ENCODE measurements at regions not wholly inside any gene's neighbourhood (a gene's known extent, or its start where the extent isn't known, plus 50 kb on each side); places are given as distances from the start of the nearest gene placed in this dataset.

GRCh38 chr15:88335074-88335473 lies 78.5 kb upstream of the NTRK3 start:
- Histone ChIP-seq H3K27me3 (ENCODE audit: control insufficient read depth in 1 of 2, insufficient read depth in 1 of 2, low read length in 2 of 2) (peaks cover 0 to 3% of the 10 kb centered on the region in 2 experiments), H3K14ac (ENCODE audit: low read length in 2 of 2) (no peak overlapping the region), H2BK120ac (ENCODE audit: low read depth, low read length) (no peak overlapping the region), H3K9ac (ENCODE audit: low read length) (no peak overlapping the region), H2AFZ (ENCODE audit: low read depth, low read length) (no peak overlapping the region), H4K8ac (ENCODE audit: low read length) (no peak overlapping the region), H3K4me3 (ENCODE audit: insufficient read depth in 1 of 2, low read depth in 1 of 2, low read length in 2 of 2) (no peak overlapping the region), H3K79me1 (replicated peaks; ENCODE audit: low read length, poor library complexity, severe bottlenecking) (no peaks in the 10 kb centered on the region), H3K18ac (ENCODE audit: low read depth in 1 of 2, low read length in 2 of 2) (no peak overlapping the region), H4K91ac (ENCODE audit: low read length) (no peak overlapping the region), H2AK5ac (ENCODE audit: low read length, severe bottlenecking) (no peak overlapping the region), H2BK5ac (ENCODE audit: low read depth, low read length, poor library complexity, severe bottlenecking) (no peak overlapping the region), H3K9me3 (ENCODE audit: control insufficient read depth, low read length) (no peaks in the 10 kb centered on the region), H3K23ac (ENCODE audit: low read length in 2 of 2) (no peak overlapping the region), H2BK12ac (ENCODE audit: low read length in 2 of 2) (no peak overlapping the region), H3K4me2 (ENCODE audit: low read length, poor library complexity, severe bottlenecking) (no peak overlapping the region), H3K36me3 (ENCODE audit: control insufficient read depth in 1 of 2, insufficient read depth in 2 of 2, low read depth in 1 of 2, low read length in 2 of 2) (no peaks in the 10 kb centered on the region), H3K4ac (ENCODE audit: low read depth in 1 of 2, low read length in 2 of 2) (no peak overlapping the region), H2BK15ac (ENCODE audit: low read depth, poor library complexity, severe bottlenecking) (no peak overlapping the region), H3K27ac (ENCODE audit: low read length, poor library complexity, severe bottlenecking) (no peak overlapping the region), H3K4me1 (ENCODE audit: control insufficient read depth, insufficient read depth, low read depth, low read length) (no peaks in the 10 kb centered on the region)
- DNase-seq: no peak
- 88% methylated on average over 1 of the region's 1 CpG for WGBS

- DNase-seq: no peak
- Histone ChIP-seq H2BK5ac (ENCODE audit: low read depth, low read length, poor library complexity, severe bottlenecking) (no peak overlapping the region), H3K9me3 (ENCODE audit: control insufficient read depth, low read length) (no peaks in the 10 kb centered on the region), H3K14ac (ENCODE audit: low read length in 2 of 2) (no peak overlapping the region), H3K9ac (ENCODE audit: low read length) (no peak overlapping the region), H3K4me2 (ENCODE audit: low read length, poor library complexity, severe bottlenecking) (no peak overlapping the region), H4K8ac (ENCODE audit: low read length) (no peak overlapping the region), H3K4me3 (ENCODE audit: insufficient read depth in 1 of 2, low read depth in 1 of 2, low read length in 2 of 2) (no peak overlapping the region), H3K23ac (ENCODE audit: low read length in 2 of 2) (no peak overlapping the region), H2BK120ac (ENCODE audit: low read depth, low read length) (no peak overlapping the region), H3K4me1 (ENCODE audit: control insufficient read depth, insufficient read depth, low read depth, low read length) (no peaks in the 10 kb centered on the region), H3K27me3 (ENCODE audit: control insufficient read depth in 1 of 2, insufficient read depth in 1 of 2, low read length in 2 of 2) (peaks cover 0 to 3% of the 10 kb centered on the region in 2 experiments), H3K4ac (ENCODE audit: low read depth in 1 of 2, low read length in 2 of 2) (no peak overlapping the region), H3K36me3 (ENCODE audit: control insufficient read depth in 1 of 2, insufficient read depth in 2 of 2, low read depth in 1 of 2, low read length in 2 of 2) (no peaks in the 10 kb centered on the region), H3K18ac (ENCODE audit: low read depth in 1 of 2, low read length in 2 of 2) (no peak overlapping the region), H2AK5ac (ENCODE audit: low read length, severe bottlenecking) (no peak overlapping the region), H2BK12ac (ENCODE audit: low read length in 2 of 2) (no peak overlapping the region), H3K79me1 (replicated peaks; ENCODE audit: low read length, poor library complexity, severe bottlenecking) (no peaks in the 10 kb centered on the region), H2AFZ (ENCODE audit: low read depth, low read length) (no peak overlapping the region), H4K91ac (ENCODE audit: low read length) (no peak overlapping the region), H2BK15ac (ENCODE audit: low read depth, poor library complexity, severe bottlenecking) (no peak overlapping the region), H3K27ac (ENCODE audit: low read length, poor library complexity, severe bottlenecking) (no peak overlapping the region)
- WGBS: 62% methylated on average over 2 of the region's 4 CpGs
Observed at GRCh38 chr15:88334436-88334835, 77.9 kb upstream of the NTRK3 start.

- H3K4me3 ChIP-seq (ENCODE audit: insufficient read depth in 1 of 2, low read depth in 1 of 2, low read length in 2 of 2): no peak overlapping the region
- no peak overlapping the region for H2BK5ac ChIP-seq (ENCODE audit: low read depth, low read length, poor library complexity, severe bottlenecking)
- no peak overlapping the region for H2BK12ac ChIP-seq (ENCODE audit: low read length in 2 of 2)
- H3K4me2 ChIP-seq (ENCODE audit: low read length, poor library complexity, severe bottlenecking): no peak overlapping the region
- H2BK15ac ChIP-seq (ENCODE audit: low read depth, poor library complexity, severe bottlenecking): no peak overlapping the region
- H3K9ac ChIP-seq (ENCODE audit: low read length): no peak overlapping the region
- H3K36me3 ChIP-seq (ENCODE audit: control insufficient read depth in 1 of 2, insufficient read depth in 2 of 2, low read depth in 1 of 2, low read length in 2 of 2): no peaks in the 10 kb centered on the region
- H3K4ac ChIP-seq (ENCODE audit: low read depth in 1 of 2, low read length in 2 of 2): no peak overlapping the region
- H2BK120ac ChIP-seq (ENCODE audit: low read depth, low read length): no peak overlapping the region
- no peak overlapping the region for H3K23ac ChIP-seq (ENCODE audit: low read length in 2 of 2)
- no peak overlapping the region for H3K18ac ChIP-seq (ENCODE audit: low read depth in 1 of 2, low read length in 2 of 2)
- no peaks in the 10 kb centered on the region for H3K79me1 ChIP-seq (replicated peaks; ENCODE audit: low read length, poor library complexity, severe bottlenecking)
- H3K27me3 ChIP-seq (ENCODE audit: control insufficient read depth in 1 of 2, insufficient read depth in 1 of 2, low read length in 2 of 2): no peaks in the 10 kb centered on the region
- H3K9me3 ChIP-seq (ENCODE audit: control insufficient read depth, low read length): no peaks in the 10 kb centered on the region
- H2AK5ac ChIP-seq (ENCODE audit: low read length, severe bottlenecking): no peak overlapping the region
- no peak overlapping the region for H4K91ac ChIP-seq (ENCODE audit: low read length)
- WGBS: 11% methylated on average over 8 of the region's 8 CpGs
- no peak overlapping the region for H4K8ac ChIP-seq (ENCODE audit: low read length)
- H3K4me1 ChIP-seq (ENCODE audit: control insufficient read depth, insufficient read depth, low read depth, low read length): no peaks in the 10 kb centered on the region
- H2AFZ ChIP-seq (ENCODE audit: low read depth, low read length): no peak overlapping the region
- H3K14ac ChIP-seq (ENCODE audit: low read length in 2 of 2): no peak overlapping the region
- DNase-seq: no peak
- no peak overlapping the region for H3K27ac ChIP-seq (ENCODE audit: low read length, poor library complexity, severe bottlenecking)
Observed at GRCh38 chr15:88331291-88331690, 74.8 kb upstream of the NTRK3 start.

- Histone ChIP-seq H2BK5ac (ENCODE audit: low read depth, low read length, poor library complexity, severe bottlenecking) (no peak overlapping the region), H3K4me2 (ENCODE audit: low read length, poor library complexity, severe bottlenecking) (no peak overlapping the region), H3K9me3 (ENCODE audit: control insufficient read depth, low read length) (no peaks in the 10 kb centered on the region), H4K8ac (ENCODE audit: low read length) (no peak overlapping the region), H3K14ac (ENCODE audit: low read length in 2 of 2) (no peak overlapping the region), H3K79me1 (replicated peaks; ENCODE audit: low read length, poor library complexity, severe bottlenecking) (no peaks in the 10 kb centered on the region), H3K36me3 (ENCODE audit: control insufficient read depth in 1 of 2, insufficient read depth in 2 of 2, low read depth in 1 of 2, low read length in 2 of 2) (no peaks in the 10 kb centered on the region), H4K91ac (ENCODE audit: low read length) (no peak overlapping the region), H3K4me1 (ENCODE audit: control insufficient read depth, insufficient read depth, low read depth, low read length) (no peaks in the 10 kb centered on the region), H2BK15ac (ENCODE audit: low read depth, poor library complexity, severe bottlenecking) (no peak overlapping the region), H3K4ac (ENCODE audit: low read depth in 1 of 2, low read length in 2 of 2) (no peak overlapping the region), H2BK12ac (ENCODE audit: low read length in 2 of 2) (no peak overlapping the region), H3K23ac (ENCODE audit: low read length in 2 of 2) (no peak overlapping the region), H3K4me3 (ENCODE audit: insufficient read depth in 1 of 2, low read depth in 1 of 2, low read length in 2 of 2) (no peak overlapping the region), H3K18ac (ENCODE audit: low read depth in 1 of 2, low read length in 2 of 2) (no peak overlapping the region), H2BK120ac (ENCODE audit: low read depth, low read length) (no peak overlapping the region), H2AFZ (ENCODE audit: low read depth, low read length) (no peak overlapping the region), H3K27ac (ENCODE audit: low read length, poor library complexity, severe bottlenecking) (no peak overlapping the region), H3K27me3 (ENCODE audit: control insufficient read depth in 1 of 2, insufficient read depth in 1 of 2, low read length in 2 of 2) (no peaks in the 10 kb centered on the region), H3K9ac (ENCODE audit: low read length) (no peak overlapping the region), H2AK5ac (ENCODE audit: low read length, severe bottlenecking) (no peak overlapping the region)
- 89% methylated on average over 3 of the region's 3 CpGs for WGBS
- DNase-seq: no peak
Observed at GRCh38 chr15:88326924-88327323, 70.4 kb upstream of the NTRK3 start.
